Lung (tissue), 11 donors: ENCODE measurements at regions not wholly inside any gene's neighbourhood (a gene's known extent, or its start where the extent isn't known, plus 50 kb on each side); places are given as distances from the start of the nearest gene placed in this dataset.

Experiments
- ATAC-seq: fragments of 200-7000 bp; cut with Tn5 transposase; one replicate; pipeline ENCODE4 v1.9.1; 2020; ENCODE audit warnings: moderate number of reproducible peaks; ENCODE audit not compliant: insufficient read depth, low FRiP score
- DNase-seq, 3 donors: peaks; one replicate each; pipeline ENCODE4 v3.0.0-alpha.2; 2013 to 2017
- H3K27ac ChIP-seq, 2 donors: one replicate each; pipeline ENCODE4 v1.5.1; 2013; ENCODE audit warnings: mild to moderate bottlenecking in 2 of 2, moderate library complexity in 2 of 2, control low read depth in 1 of 2, inconsistent platforms in 1 of 2, low read depth in 1 of 2, low read length in 1 of 2
- H3K27me3 ChIP-seq, 3 donors: one replicate each; pipeline ENCODE4 v1.5.1; 2013; ENCODE audit warnings: low read length in 2 of 3; ENCODE audit not compliant: control insufficient read depth in 3 of 3, insufficient read depth in 3 of 3
- H3K36me3 ChIP-seq, 4 donors: one replicate each; pipeline ENCODE4 v1.5.1; 2013; ENCODE audit warnings: low read length in 4 of 4, mild to moderate bottlenecking in 1 of 4, moderate library complexity in 1 of 4; ENCODE audit not compliant: control insufficient read depth in 4 of 4, insufficient read depth in 4 of 4
- H3K4me1 ChIP-seq, 5 donors: one replicate each; pipeline ENCODE4 v1.5.1; 2013; ENCODE audit warnings: low read length in 5 of 5, mild to moderate bottlenecking in 2 of 5, moderate library complexity in 1 of 5; ENCODE audit not compliant: control insufficient read depth in 5 of 5, insufficient read depth in 5 of 5
- H3K4me3 ChIP-seq: one replicate; pipeline ENCODE4 v1.5.1; 2013; ENCODE audit warnings: mild to moderate bottlenecking, control low read depth, moderate library complexity
- H3K9ac ChIP-seq, 2 donors: one replicate each; pipeline ENCODE4 v1.5.1; 2013; ENCODE audit warnings: low read length in 2 of 2, control low read depth in 1 of 2; ENCODE audit not compliant: insufficient read depth in 1 of 2
- H3K9me3 ChIP-seq, 4 donors: one replicate each; pipeline ENCODE4 v1.5.1; 2013; ENCODE audit warnings: low read length in 3 of 4, mild to moderate bottlenecking in 1 of 4, moderate library complexity in 1 of 4; ENCODE audit not compliant: control insufficient read depth in 4 of 4, insufficient read depth in 3 of 4
- WGBS, 2 donors: extraction: QIAGEN DNeasy Blood & Tissue Kit; methylation state at CpG; one replicate each; pipeline ENCODE4 v1.1.7; 2013; 5-methylcytosine and 5-hydroxymethylcytosine counted together
- TF ChIP-seq, protein P1 (sequence below): IDR thresholded peaks from 2 replicates; pipeline ENCODE4 v1.5.1; 2012; ENCODE audit warnings: mild to moderate bottlenecking; ENCODE audit errors: control extremely low read depth, extremely low read depth
- donor health status: control.
- donor health status: control.
- donor health status: Bipolar disorder and iron deficiency.
- donor health status: healthy.
- donor health status: DM: yes; HTN: yes; CAD: no.

DNA sequence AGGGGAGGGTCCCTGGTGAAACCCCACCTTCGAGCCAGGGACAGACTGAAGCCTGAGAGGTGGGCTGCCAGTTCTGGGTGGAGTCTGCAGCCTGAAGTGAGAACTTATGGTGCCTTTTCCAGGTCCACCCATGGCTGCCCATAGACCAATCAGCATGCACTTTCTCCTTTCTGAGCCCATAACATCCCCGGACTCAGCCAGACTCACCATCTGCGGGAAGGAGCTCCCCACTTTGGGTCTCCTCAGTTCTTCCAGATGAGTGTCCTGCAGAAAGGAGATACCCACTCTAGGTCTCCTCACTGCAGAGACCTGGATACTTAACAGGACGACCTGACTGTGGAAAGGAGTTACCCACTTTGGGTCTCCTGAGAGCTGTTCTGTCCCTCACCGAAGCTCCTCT, 1673.4 kb upstream of the TMEFF2 start:
- Histone ChIP-seq H3K9me3 (peaks cover 0 to 3% (median 0%) of the 10 kb centered on the region in 4 donors), H3K36me3 (no peaks in the 10 kb centered on the region), H3K4me1 (no peaks in the 10 kb centered on the region), H3K4me3 (no peak overlapping the region), H3K9ac (no peak overlapping the region), H3K27ac (no peak overlapping the region), H3K27me3 (no peaks in the 10 kb centered on the region)
- DNase-seq: no peak
- TF ChIP-seq, protein P1, sequence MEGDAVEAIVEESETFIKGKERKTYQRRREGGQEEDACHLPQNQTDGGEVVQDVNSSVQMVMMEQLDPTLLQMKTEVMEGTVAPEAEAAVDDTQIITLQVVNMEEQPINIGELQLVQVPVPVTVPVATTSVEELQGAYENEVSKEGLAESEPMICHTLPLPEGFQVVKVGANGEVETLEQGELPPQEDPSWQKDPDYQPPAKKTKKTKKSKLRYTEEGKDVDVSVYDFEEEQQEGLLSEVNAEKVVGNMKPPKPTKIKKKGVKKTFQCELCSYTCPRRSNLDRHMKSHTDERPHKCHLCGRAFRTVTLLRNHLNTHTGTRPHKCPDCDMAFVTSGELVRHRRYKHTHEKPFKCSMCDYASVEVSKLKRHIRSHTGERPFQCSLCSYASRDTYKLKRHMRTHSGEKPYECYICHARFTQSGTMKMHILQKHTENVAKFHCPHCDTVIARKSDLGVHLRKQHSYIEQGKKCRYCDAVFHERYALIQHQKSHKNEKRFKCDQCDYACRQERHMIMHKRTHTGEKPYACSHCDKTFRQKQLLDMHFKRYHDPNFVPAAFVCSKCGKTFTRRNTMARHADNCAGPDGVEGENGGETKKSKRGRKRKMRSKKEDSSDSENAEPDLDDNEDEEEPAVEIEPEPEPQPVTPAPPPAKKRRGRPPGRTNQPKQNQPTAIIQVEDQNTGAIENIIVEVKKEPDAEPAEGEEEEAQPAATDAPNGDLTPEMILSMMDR: no peak
- 83 to 88% methylated on average over 5 of the region's 5 CpGs for WGBS, 2 donors
- ATAC-seq: no peak

DNA sequence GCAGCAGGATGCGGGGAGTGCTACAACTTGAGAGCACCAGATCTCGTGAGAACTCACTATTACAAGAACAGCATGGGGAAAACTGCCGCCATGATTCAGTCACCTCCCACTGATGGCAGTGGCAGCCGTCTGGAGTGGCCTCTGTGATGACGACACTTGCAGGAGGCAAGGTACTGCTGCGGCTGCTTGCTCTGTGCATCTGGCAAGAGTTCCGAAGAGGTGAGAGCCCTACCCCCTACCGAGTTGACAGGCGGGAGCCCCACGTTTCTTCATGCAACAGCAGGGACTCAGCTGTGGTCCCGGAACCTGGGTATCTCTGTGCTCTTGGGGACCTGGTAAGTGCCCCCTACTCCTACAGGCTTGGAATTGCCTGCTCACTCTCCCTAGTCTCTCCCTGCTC, 1672.7 kb upstream of the TMEFF2 start:
- no peak overlapping the region for H3K27ac ChIP-seq
- TF ChIP-seq, protein P1: no peak
- no peak for DNase-seq
- H3K9ac ChIP-seq: no peak overlapping the region
- H3K4me3 ChIP-seq: no peak overlapping the region
- H3K27me3 ChIP-seq: no peaks in the 10 kb centered on the region
- no peak for ATAC-seq
- H3K4me1 ChIP-seq: no peaks in the 10 kb centered on the region
- no peaks in the 10 kb centered on the region for H3K36me3 ChIP-seq
- peaks cover 0 to 3% (median 0%) of the 10 kb centered on the region in 4 donors for H3K9me3 ChIP-seq
- 92% methylated on average over 11 of the region's 11 CpGs for WGBS, 2 donors

DNA sequence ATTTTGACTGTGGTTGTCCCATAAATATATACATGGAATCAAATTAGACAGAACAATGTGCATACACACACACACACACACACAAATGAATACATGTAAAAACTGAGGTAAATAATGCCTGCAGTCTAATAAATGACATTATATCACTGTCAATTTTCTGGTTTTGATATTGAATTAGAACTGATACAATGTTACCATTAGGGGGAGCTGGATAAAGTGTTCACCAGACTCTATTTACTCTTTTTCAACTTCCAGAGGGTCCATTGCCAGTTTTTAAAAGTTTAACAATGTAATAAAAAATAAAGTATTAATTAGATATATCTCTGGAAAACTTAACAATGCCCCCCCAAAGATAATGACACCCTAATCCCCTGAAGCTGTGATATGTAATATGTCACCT, 1666.8 kb upstream of the TMEFF2 start:
- TF ChIP-seq, protein P1: no peak

DNA sequence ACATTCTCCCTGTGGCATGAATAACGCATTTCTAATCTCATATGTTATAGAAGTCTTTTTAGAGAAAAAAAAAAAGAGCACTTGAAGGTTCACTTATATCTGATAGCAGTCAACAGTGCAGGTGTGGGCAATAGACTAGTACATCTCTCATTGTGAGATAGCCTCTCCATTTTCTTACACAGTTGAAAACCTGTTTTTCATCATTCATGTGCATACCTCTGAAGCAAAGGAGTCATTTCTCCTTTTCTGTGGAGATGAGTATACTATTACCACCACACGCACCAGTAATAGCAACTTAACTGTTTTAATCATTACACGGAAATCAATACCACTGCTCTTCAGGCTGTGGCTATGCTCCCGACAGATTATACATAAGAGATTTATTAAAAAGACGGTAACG, 1653.3 kb upstream of the TMEFF2 start:
- whole genome bisulfite sequencing, 2 donors: 87 to 90% methylated on average over 6 of the region's 6 CpGs
- H3K27me3 ChIP-seq: no peaks in the 10 kb centered on the region
- H3K36me3 ChIP-seq: no peaks in the 10 kb centered on the region
- H3K9me3 ChIP-seq: no peaks in the 10 kb centered on the region
- ATAC-seq: no peak
- TF ChIP-seq, protein P1: no peak
- no peak overlapping the region for H3K9ac ChIP-seq
- H3K4me1 ChIP-seq: no peaks in the 10 kb centered on the region
- no peak overlapping the region for H3K4me3 ChIP-seq
- no peak for DNase-seq
- H3K27ac ChIP-seq: no peak overlapping the region

More for the DNA sequence above, 1666.8 kb upstream of the TMEFF2 start:
- H3K9me3 ChIP-seq: no peaks in the 10 kb centered on the region
- H3K27ac ChIP-seq: no peak overlapping the region
- ATAC-seq (no peak), DNase-seq (no peak)
- no peaks in the 10 kb centered on the region for H3K27me3 ChIP-seq
- H3K9ac ChIP-seq: no peak overlapping the region
- no peaks in the 10 kb centered on the region for H3K36me3 ChIP-seq
- no peak overlapping the region for H3K4me3 ChIP-seq
- H3K4me1 ChIP-seq: no peaks in the 10 kb centered on the region
